ENCODE measurements at regions not wholly inside any gene's neighbourhood (a gene's known extent, or its start where the extent isn't known, plus 50 kb on each side); places are given as distances from the start of the nearest gene placed in this dataset.

GRCh38 chr2:134119117-134119712, 134.7 kb upstream of the MGAT5 start:
- Histone ChIP-seq H3K36me3 (no peaks in the 10 kb centered on the region), H3K9me3 (no peaks in the 10 kb centered on the region), H3K27ac (peak overlapping the region in 3 of 4 donors; percentile 90 to 94 (median 93)), H3K4me1 (peaks cover 26 to 46% (median 32%) of the 10 kb centered on the region in 4 donors), H3K4me3 (peak overlapping the region; percentile 39 to 98 (median 89)), H3K27me3 (no peaks in the 10 kb centered on the region)
- 33 to 35% methylated on average over 7 to 10 of the region's 10 CpGs for WGBS, 2 donors
- DNase-seq (no peak), ATAC-seq (ENCODE audit: low FRiP score in 2 of 2) (no peak)
- TF ChIP-seq CTCF (IDR thresholded peaks at IDR 0.05), result no peak
- no peak for TF ChIP-seq POLR2AphosphoS5 (IDR thresholded peaks at IDR 0.05)
- no peak for TF ChIP-seq EP300 (IDR thresholded peaks at IDR 0.05)
- no peak for TF ChIP-seq POLR2A (IDR thresholded peaks at IDR 0.05)

- peak; percentile 91 to 97 for DNase-seq
- Histone ChIP-seq H3K4me1 (peaks cover 26 to 52% (median 34%) of the 10 kb centered on the region in 4 donors), H3K4me3 (peak overlapping the region; percentile 80 to 98 (median 96)), H3K27ac (peak overlapping the region; percentile 90 to 94 (median 92)), H3K27me3 (no peaks in the 10 kb centered on the region), H3K36me3 (no peaks in the 10 kb centered on the region), H3K9me3 (no peaks in the 10 kb centered on the region)
- 0% methylated on average over 5 to 63 of the region's 81 CpGs for WGBS, 2 donors
- ATAC-seq (ENCODE audit: low FRiP score in 2 of 2), result peak; percentile 91 to 92
- peak in 2 of 4 donors; percentile 75 to 88 for TF ChIP-seq POLR2A (IDR thresholded peaks at IDR 0.05)
- peak; percentile 22 to 82 for TF ChIP-seq POLR2AphosphoS5 (IDR thresholded peaks at IDR 0.05)
- peak in 1 of 6 experiments; percentile 13 for TF ChIP-seq CTCF (IDR thresholded peaks at IDR 0.05)
- TF ChIP-seq EP300 (IDR thresholded peaks at IDR 0.05), result no peak
Observed at GRCh38 chr2:134119713-134120405, 134.0 kb upstream of the MGAT5 start.

- ATAC-seq (ENCODE audit: low FRiP score in 2 of 2), result peak in 1 of 2 donors; percentile 0
- H3K4me1 ChIP-seq, result peaks cover 29 to 57% (median 36%) of the 10 kb centered on the region in 4 donors
- no peak for DNase-seq
Observed at GRCh38 chr2:134120406-134120732, 133.5 kb upstream of the MGAT5 start.

GRCh38 chr2:134120733-134121630, 132.9 kb upstream of the MGAT5 start:
- DNase-seq (peak; percentile 73 to 91), ATAC-seq (ENCODE audit: low FRiP score in 2 of 2) (peak; percentile 73 to 85)
- H3K27me3 ChIP-seq, result no peaks in the 10 kb centered on the region
- peak; percentile 5 to 9 for TF ChIP-seq POLR2AphosphoS5 (IDR thresholded peaks at IDR 0.05)
- no peak for TF ChIP-seq CTCF (IDR thresholded peaks at IDR 0.05)
- TF ChIP-seq POLR2A (IDR thresholded peaks at IDR 0.05), result peak in 2 of 4 donors; percentile 48 to 60
- TF ChIP-seq EP300 (IDR thresholded peaks at IDR 0.05), result no peak
- no peaks in the 10 kb centered on the region for H3K9me3 ChIP-seq
- peak overlapping the region; percentile 90 to 94 (median 92) for H3K27ac ChIP-seq
- WGBS, 2 donors, result 1 to 5% methylated on average over 21 to 67 of the region's 84 CpGs
- peak overlapping the region; percentile 80 to 98 (median 96) for H3K4me3 ChIP-seq
- peaks cover 30 to 61% (median 40%) of the 10 kb centered on the region in 4 donors for H3K4me1 ChIP-seq
- H3K36me3 ChIP-seq, result no peaks in the 10 kb centered on the region

More at GRCh38 chr2:134120406-134120732, 133.5 kb upstream of the MGAT5 start:
- 1% methylated on average over 25 of the region's 37 CpGs; no CpG with 5 or more reads in 1 of the 2 donors for WGBS, 2 donors
- peak overlapping the region; percentile 90 to 94 (median 92) for H3K27ac ChIP-seq
- peak overlapping the region; percentile 80 to 98 (median 96) for H3K4me3 ChIP-seq
- H3K36me3 ChIP-seq, result no peaks in the 10 kb centered on the region
- TF ChIP-seq CTCF (IDR thresholded peaks at IDR 0.05) (no peak), POLR2AphosphoS5 (IDR thresholded peaks at IDR 0.05) (no peak), POLR2A (IDR thresholded peaks at IDR 0.05) (no peak), EP300 (IDR thresholded peaks at IDR 0.05) (no peak)
- no peaks in the 10 kb centered on the region for H3K9me3 ChIP-seq
- no peaks in the 10 kb centered on the region for H3K27me3 ChIP-seq

Measured in upper lobe of left lung (tissue), 6 donors.